ENCODE measurements at regions not wholly inside any gene's neighbourhood (a gene's known extent, or its start where the extent isn't known, plus 50 kb on each side); places are given as distances from the start of the nearest gene placed in this dataset.

GRCh38 chr6:93035756-93036155, 383.6 kb downstream of the EPHA7 start:
- Mint-ChIP-seq H3K4me3 (no peak overlapping the region), H3K27me3 (ENCODE audit: low read depth) (no peaks in the 10 kb centered on the region; the same call in 1 of the 2 replicates), H3K9me3 (peaks cover 12 to 36% of the 10 kb centered on the region in 2 experiments; a peak in 4 of 5 replicates), H3K36me3 (ENCODE audit: insufficient read depth in 1 of 3, low read depth in 3 of 3) (peaks cover 15 to 26% (median 16%) of the 10 kb centered on the region in 3 experiments; a peak in 6 of 7 replicates), H3K27ac (no peak overlapping the region), H3K4me1 (peaks cover 11 to 13% of the 10 kb centered on the region in 2 experiments)
- Histone ChIP-seq H3K9ac (ENCODE audit: extremely low read depth, insufficient read length, low read length) (no peak overlapping the region), H3K79me1 (ENCODE audit: insufficient read depth, low read depth, low read length, poor library complexity, severe bottlenecking) (no peaks in the 10 kb centered on the region), H3K27ac (ENCODE audit: insufficient read length, low read depth, low read length) (no peak overlapping the region), H2AK5ac (ENCODE audit: insufficient read length, low read length) (no peak overlapping the region), H4K5ac (ENCODE audit: insufficient read length, low read depth, low read length) (no peak overlapping the region), H2BK12ac (ENCODE audit: insufficient read length, low read depth, low read length) (no peak overlapping the region), H3K79me2 (ENCODE audit: insufficient read depth, low read length) (no peaks in the 10 kb centered on the region), H3K4ac (ENCODE audit: low read depth, low read length) (no peak overlapping the region), H3K27me3 (ENCODE audit: insufficient read depth, low read length) (no peaks in the 10 kb centered on the region), H3K4me1 (ENCODE audit: insufficient read depth, low read length) (no peaks in the 10 kb centered on the region), H3K23ac (ENCODE audit: insufficient read length, low read depth, low read length) (no peak overlapping the region), H3K23me2 (ENCODE audit: insufficient read length, low read depth, low read length, poor library complexity, severe bottlenecking) (no peaks in the 10 kb centered on the region), H3T11ph (ENCODE audit: low read length) (no peak overlapping the region), H2BK15ac (ENCODE audit: low read depth, low read length) (no peak overlapping the region), H4K91ac (ENCODE audit: insufficient read length, low read depth, low read length) (no peak overlapping the region), H3K14ac (ENCODE audit: insufficient read depth, low read length) (no peak overlapping the region), H2BK5ac (ENCODE audit: insufficient read length, low read length) (no peak overlapping the region), H3K9me3 (ENCODE audit: control insufficient read depth, low read depth, low read length) (peaks cover 12% of the 10 kb centered on the region), H2BK120ac (ENCODE audit: low read depth, low read length, poor library complexity, severe bottlenecking) (no peak overlapping the region), H4K20me1 (ENCODE audit: control insufficient read depth, insufficient read depth, insufficient read length) (no peaks in the 10 kb centered on the region), H2BK20ac (ENCODE audit: low read depth, low read length, poor library complexity, severe bottlenecking) (no peak overlapping the region), H3K4me2 (ENCODE audit: insufficient read depth, insufficient read length, low read length) (no peak overlapping the region), H4K8ac (replicated peaks; ENCODE audit: insufficient read length, low read depth, low read length) (no peak overlapping the region), H3K18ac (ENCODE audit: insufficient read length, low read depth, low read length) (no peak overlapping the region), H3K56ac (ENCODE audit: insufficient read length, low read depth, low read length) (no peak overlapping the region), H2AFZ (ENCODE audit: low read length) (no peak overlapping the region)
- no peak for TF ChIP-seq CTCF (conservative IDR thresholded peaks at IDR 0.05)
- DNase-seq: no peak

Measured in H9 (cell line).